SJCRH30 (cell line): ENCODE measurements at regions not wholly inside any gene's neighbourhood (a gene's known extent, or its start where the extent isn't known, plus 50 kb on each side); places are given as distances from the start of the nearest gene placed in this dataset.

Source experiments
- DNase-seq, 2 experiments: peaks; one replicate each; pipeline ENCODE4 v3.0.0-alpha.2; 2015 to 2020
- H3K27ac ChIP-seq: fragments of 250-450 bp; sonication (Bioruptor Pico); 2 replicates; pipeline ENCODE4 v1.5.1; 2020; ENCODE audit warnings: mild to moderate bottlenecking, moderate library complexity
- H3K27me3 ChIP-seq: fragments of 250-450 bp; sonication (Bioruptor Pico); 2 replicates; pipeline ENCODE4 v1.5.1; 2020; ENCODE audit warnings: mild to moderate bottlenecking, moderate library complexity
- H3K36me3 ChIP-seq: fragments of 250-450 bp; sonication (Bioruptor Pico); 2 replicates; pipeline ENCODE4 v1.5.1; 2020; ENCODE audit warnings: mild to moderate bottlenecking, moderate library complexity
- H3K4me1 ChIP-seq: fragments of 250-450 bp; sonication (Bioruptor Pico); 2 replicates; pipeline ENCODE4 v1.5.1; 2020; ENCODE audit warnings: mild to moderate bottlenecking, moderate library complexity
- H3K4me3 ChIP-seq: fragments of 250-450 bp; sonication (Bioruptor Pico); 2 replicates; pipeline ENCODE4 v1.5.1; 2020; ENCODE audit warnings: mild to moderate bottlenecking, moderate library complexity
- H3K9me3 ChIP-seq: fragments of 250-450 bp; sonication (Bioruptor Pico); replicated peaks from 2 replicates; pipeline ENCODE4 v1.5.1; 2020; ENCODE audit warnings: mild to moderate bottlenecking, moderate library complexity

DNA sequence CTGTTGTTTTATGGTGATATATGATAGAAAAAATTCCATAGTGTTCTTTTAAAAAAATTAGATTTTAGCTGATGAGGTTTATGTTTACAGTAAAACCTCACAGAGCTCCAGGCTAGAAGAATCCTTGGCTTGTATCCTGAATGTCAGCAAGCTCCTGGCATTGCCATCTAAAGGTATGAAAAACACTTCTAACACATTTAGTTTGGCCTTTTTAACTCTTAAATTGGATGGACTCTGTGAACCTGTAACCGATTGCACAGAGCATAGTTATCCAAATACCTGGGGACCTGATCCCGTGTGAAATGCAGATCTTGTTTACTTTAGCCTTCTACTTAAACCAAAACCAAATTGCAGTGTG, 241.1 kb upstream of the DCN start:
- Histone ChIP-seq H3K27ac (no peak overlapping the region), H3K36me3 (no peaks in the 10 kb centered on the region), H3K4me3 (no peak overlapping the region), H3K27me3 (no peaks in the 10 kb centered on the region), H3K9me3 (no peaks in the 10 kb centered on the region), H3K4me1 (peaks cover 4% of the 10 kb centered on the region)
- DNase-seq, result no peak

DNA sequence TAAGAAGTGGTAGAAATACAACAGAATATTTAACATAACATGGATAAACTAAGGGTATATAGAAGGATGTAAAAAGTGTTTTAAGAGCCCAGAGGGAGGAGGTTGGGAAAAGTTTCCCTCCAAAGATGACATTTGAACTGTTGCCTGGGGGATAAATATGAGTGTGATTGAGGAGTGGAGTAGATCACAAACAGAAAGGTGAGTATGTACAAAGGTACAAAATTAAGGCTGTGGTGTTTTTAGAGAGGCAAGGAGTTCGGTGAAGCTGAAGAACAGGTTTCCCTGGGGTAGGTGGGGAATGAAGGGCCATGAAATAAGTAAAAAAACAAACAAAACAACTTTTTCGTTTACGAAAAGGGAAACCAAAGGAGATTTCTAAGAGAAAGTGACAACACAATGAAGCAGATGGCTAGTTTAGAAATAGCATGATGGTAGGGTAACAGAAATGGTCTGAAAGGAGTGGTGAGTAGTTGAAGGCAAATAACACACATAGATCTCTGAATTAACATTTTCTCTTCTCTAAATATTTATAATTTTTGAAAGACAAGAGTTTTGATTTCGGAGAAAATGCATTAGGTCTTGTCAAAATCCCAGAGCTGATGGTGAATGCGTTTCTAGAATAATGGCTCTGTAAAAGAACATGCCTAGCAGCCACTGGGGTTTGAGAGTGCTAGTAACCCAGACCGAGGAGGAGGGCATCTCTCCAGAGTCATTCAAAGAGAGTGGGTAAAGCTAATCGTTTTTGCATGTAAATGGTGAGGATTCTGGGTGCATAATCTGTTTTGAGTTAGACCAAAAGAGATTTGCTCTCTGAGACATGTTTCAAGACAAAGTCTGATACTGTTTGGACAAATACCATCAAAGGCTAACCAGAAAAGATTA, 240.4 kb upstream of the DCN start:
- Histone ChIP-seq H3K9me3 (no peaks in the 10 kb centered on the region), H3K4me3 (no peak overlapping the region), H3K36me3 (no peaks in the 10 kb centered on the region), H3K27me3 (no peaks in the 10 kb centered on the region), H3K4me1 (peaks cover 11% of the 10 kb centered on the region), H3K27ac (no peak overlapping the region)
- DNase-seq, result no peak

DNA sequence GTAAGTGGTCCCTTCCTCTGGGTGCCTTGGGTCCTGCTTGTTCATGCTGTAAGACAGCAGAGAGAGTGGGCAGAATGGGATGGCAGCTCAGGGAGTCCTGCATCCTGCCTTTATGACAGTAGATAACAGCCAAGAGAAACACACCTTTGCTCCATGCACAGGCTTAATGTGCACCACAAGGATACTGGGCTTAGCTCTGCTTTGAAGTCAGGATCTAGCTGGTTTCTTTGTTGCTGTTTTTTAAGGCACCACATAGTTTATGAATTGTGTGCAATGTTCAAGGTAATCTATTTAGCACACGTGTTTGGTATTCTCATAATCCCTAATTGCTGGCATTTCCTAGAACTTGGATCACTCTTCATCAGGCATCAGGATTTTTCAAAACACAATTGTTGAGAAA, 239.5 kb upstream of the DCN start:
- Histone ChIP-seq H3K9me3 (no peaks in the 10 kb centered on the region), H3K4me1 (peaks cover 12% of the 10 kb centered on the region), H3K27ac (no peak overlapping the region), H3K4me3 (no peak overlapping the region), H3K36me3 (no peaks in the 10 kb centered on the region), H3K27me3 (no peaks in the 10 kb centered on the region)
- DNase-seq, result no peak

DNA sequence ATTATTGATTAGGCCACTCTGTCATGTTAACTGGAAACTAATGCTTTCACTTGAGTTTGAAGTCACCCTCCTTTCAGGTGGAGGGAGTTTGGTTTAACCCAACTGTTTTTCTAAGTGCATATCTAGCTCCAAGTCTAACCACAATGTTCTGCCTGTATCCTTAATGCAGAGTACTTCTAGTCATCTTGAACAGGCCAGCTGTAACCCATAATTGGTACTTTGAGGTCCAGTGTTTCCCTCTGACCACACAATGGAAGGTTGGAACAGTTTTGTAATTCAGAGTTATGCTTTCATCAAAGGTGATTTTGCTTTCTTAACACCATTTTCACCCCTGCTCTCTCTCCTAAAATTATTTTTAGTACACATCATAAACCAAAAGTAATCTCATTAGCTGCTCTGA, 237.2 kb upstream of the DCN start:
- H3K27ac ChIP-seq, result no peak overlapping the region
- no peak for DNase-seq
- H3K27me3 ChIP-seq, result no peaks in the 10 kb centered on the region
- no peaks in the 10 kb centered on the region for H3K36me3 ChIP-seq
- H3K9me3 ChIP-seq, result no peaks in the 10 kb centered on the region
- peaks cover 12% of the 10 kb centered on the region for H3K4me1 ChIP-seq
- no peak overlapping the region for H3K4me3 ChIP-seq

DNA sequence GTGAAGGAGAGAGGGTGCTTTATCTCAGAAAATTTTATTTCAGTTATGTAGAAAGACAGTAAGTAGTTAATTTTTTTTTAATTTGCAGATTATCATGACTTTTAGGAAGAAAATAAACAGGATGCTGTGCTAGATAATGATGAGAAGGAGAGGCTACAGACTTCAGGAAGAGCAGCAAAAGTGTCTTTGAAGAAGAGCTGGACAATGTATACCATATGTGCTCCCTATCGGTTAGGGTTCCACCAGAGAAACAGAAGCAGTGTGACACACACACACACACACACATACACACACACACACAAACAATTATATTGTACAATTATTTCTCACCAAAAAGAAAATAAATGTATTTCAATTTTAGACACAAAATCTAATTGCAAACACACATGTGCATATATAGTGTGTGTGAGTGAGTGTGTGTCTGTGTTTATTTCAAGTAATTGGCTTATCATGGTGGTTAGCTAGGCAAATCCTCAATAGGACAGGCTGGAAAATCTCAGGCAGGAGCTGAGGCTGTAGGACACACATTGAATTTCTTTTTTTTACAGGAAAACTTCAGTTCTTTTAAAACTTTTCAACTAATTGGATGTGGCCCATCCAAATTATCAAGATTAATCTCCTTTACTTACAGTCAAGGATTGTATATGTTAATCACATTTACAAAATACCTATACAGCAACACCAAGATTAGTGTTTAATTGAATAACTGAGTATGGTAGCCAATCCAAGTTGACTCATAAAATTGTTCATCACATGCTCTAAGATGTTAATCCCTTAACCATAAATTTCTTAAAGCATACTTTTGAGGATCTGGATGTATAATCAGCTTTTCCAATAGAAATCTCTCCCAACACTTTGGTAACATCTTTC, 235.8 kb upstream of the DCN start:
- Histone ChIP-seq H3K4me1 (peaks cover 23% of the 10 kb centered on the region), H3K36me3 (no peaks in the 10 kb centered on the region), H3K9me3 (no peaks in the 10 kb centered on the region), H3K4me3 (no peak overlapping the region), H3K27ac (peak overlapping the region; percentile 47), H3K27me3 (no peaks in the 10 kb centered on the region)
- peak in 1 of 2 experiments; percentile 52 for DNase-seq

DNA sequence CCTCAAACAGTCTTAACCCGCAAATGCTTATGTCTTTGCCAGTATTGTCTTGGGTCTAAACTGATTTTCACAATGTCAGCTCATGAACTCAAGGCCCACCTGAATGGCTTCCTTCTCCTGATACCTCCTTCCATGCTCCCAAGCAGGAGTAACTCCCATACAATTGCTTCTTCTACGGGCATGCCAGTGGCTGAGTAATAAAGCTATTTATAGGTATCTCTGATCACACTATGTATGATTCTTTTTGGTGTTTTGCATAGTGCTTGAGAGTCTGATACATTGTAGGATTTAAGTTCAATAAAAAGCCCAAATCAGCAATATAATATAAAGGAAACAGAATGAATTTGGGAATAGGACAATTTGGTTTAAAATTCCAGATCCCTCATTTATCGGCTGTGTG, 235.0 kb upstream of the DCN start:
- Histone ChIP-seq H3K4me3 (no peak overlapping the region), H3K36me3 (no peaks in the 10 kb centered on the region), H3K27me3 (no peaks in the 10 kb centered on the region), H3K9me3 (no peaks in the 10 kb centered on the region), H3K4me1 (peaks cover 25% of the 10 kb centered on the region), H3K27ac (peak overlapping the region; percentile 47; the same call in 1 of the 2 replicates)
- no peak for DNase-seq

DNA sequence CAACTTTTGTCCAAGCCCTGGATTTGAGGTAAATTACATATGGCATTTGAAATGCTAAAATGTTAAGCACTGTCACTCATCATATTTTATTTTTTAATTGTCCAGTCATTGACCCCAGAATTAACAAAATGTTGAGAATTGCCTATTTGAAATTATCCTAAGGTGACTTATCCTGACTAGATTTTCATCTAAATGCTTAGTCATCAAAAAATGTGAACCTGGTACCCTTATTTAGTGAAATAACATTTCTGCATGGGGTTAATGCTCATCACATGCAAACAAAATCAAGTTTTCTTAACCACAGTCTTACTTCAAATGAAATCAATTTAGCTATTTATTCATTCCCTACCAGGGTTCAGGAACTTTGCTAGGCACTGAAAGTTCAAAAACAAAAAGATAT, 232.0 kb upstream of the DCN start:
- no peaks in the 10 kb centered on the region for H3K9me3 ChIP-seq
- H3K4me3 ChIP-seq, result no peak overlapping the region
- no peak overlapping the region for H3K27ac ChIP-seq
- peaks cover 25% of the 10 kb centered on the region for H3K4me1 ChIP-seq
- no peaks in the 10 kb centered on the region for H3K36me3 ChIP-seq
- no peaks in the 10 kb centered on the region for H3K27me3 ChIP-seq
- no peak for DNase-seq

DNA sequence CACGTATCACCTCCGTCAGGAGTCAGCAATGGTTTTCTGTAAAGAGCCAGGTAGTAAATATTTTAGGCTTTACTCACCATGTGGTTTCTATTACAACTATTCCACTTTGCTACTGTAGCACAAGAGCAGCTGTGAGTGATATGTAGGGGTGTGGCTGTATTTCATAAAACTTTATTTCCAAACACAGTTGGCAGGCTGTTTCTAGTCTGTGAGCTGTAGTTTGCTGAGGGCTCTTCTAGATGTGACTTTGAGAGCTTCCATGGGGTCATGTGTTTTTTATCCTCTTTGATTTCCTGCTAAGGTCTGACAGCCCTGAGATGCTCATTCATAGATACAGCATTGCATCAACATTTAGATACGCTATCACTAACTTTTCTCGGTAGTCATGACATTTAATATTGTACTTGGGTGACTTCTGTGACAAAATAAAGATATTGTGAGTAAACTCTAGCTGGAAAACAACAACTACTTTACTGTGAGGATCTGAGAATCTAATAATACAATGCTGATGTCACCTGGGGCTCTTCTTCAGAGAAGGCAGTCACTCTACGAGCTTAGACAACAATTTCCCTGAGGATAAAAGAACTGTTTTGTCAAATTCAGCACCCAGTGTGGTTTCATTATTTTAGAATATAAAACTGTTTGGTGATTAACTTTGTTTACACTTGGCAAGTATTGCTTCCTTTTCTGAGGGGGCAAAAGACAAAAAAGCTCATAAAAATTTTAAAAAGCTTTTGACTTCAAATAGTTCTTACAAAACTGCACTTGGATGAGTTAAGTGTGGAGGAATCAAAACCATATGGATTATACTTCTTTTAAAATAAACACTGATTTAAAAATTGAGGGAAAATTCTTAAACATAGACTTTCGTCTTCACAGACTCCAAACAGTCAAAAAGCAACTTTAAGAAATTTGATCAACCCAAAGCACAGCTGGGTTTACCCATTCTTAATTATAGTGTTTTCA, 231.2 kb upstream of the DCN start:
- peak; percentile 29 to 49 for DNase-seq
- Histone ChIP-seq H3K4me3 (no peak overlapping the region), H3K36me3 (no peaks in the 10 kb centered on the region), H3K27ac (0 out of 2 replicates have a peak overlapping the region, but pooled peaks have one; percentile 6), H3K27me3 (no peaks in the 10 kb centered on the region), H3K9me3 (no peaks in the 10 kb centered on the region), H3K4me1 (peaks cover 22% of the 10 kb centered on the region)

DNA sequence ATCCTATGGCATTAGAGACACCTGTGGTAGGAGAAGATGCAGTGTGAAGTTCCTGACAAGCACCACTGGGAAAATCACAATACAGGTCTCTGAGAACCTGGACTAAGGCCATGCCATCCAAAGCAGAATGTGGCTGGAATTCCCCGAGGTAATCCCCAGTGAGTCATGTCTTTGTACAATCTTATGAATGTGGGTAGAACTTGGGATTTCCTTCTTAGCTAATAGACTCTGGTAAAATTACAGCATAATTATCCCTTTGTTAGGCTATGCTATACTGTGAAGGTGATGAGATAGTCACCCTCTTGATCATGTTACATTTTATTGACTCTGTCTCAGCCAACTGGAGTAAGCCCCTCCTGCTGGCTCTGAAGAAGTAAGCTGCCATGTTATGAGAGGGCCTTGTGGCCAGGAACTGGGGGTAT, 224.3 kb upstream of the DCN start:
- peak overlapping the region; percentile 20; the same call in 1 of the 2 replicates for H3K27ac ChIP-seq
- H3K9me3 ChIP-seq, result no peaks in the 10 kb centered on the region
- no peaks in the 10 kb centered on the region for H3K36me3 ChIP-seq
- no peak overlapping the region for H3K4me3 ChIP-seq
- H3K4me1 ChIP-seq, result peaks cover 13% of the 10 kb centered on the region
- peak; percentile 66 to 83 for DNase-seq
- H3K27me3 ChIP-seq, result no peaks in the 10 kb centered on the region

DNA sequence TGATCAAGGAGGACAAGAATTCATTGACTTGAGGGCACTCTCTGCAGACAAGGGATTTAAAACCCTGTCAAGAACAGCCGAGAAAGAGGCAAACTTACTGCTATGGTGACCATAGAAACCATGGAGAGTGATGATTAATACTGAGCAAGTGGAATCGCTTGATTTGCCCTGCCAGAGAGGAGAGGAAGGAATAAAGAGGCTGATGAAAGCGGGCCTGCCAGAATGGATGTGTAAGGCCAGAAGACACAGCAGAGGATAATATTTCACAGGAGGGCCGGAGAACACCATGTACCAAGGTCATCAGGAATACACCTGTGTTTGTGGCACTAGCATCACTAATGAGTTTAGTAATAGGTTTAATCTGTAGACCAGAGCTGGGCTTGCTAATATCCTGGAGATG, 221.8 kb upstream of the DCN start:
- H3K9me3 ChIP-seq, result no peaks in the 10 kb centered on the region
- H3K27ac ChIP-seq, result no peak overlapping the region
- no peaks in the 10 kb centered on the region for H3K27me3 ChIP-seq
- no peak for DNase-seq
- H3K4me1 ChIP-seq, result peaks cover 13% of the 10 kb centered on the region
- no peaks in the 10 kb centered on the region for H3K36me3 ChIP-seq
- no peak overlapping the region for H3K4me3 ChIP-seq

DNA sequence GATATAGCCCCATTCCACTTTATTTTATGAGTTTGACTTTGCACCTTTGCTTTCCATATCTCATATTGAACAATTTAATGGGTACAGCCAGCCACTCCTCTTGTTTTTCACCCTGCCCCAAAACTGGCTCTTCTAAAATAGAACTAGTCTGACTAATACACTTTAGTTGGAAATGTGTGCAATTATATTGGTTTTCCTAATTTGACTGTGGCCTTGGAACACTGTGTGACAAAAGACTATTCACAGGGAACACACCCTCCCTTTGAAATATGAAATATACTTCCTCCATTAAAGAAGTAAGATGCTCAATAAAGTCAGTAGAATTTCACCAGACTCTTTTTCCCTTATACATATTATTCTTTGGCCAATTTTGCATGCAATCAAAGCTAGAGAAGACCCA, 218.6 kb upstream of the DCN start:
- H3K36me3 ChIP-seq, result no peaks in the 10 kb centered on the region
- H3K4me3 ChIP-seq, result no peak overlapping the region
- DNase-seq, result no peak
- no peaks in the 10 kb centered on the region for H3K9me3 ChIP-seq
- H3K4me1 ChIP-seq, result no peaks in the 10 kb centered on the region
- no peaks in the 10 kb centered on the region for H3K27me3 ChIP-seq
- no peak overlapping the region for H3K27ac ChIP-seq

DNA sequence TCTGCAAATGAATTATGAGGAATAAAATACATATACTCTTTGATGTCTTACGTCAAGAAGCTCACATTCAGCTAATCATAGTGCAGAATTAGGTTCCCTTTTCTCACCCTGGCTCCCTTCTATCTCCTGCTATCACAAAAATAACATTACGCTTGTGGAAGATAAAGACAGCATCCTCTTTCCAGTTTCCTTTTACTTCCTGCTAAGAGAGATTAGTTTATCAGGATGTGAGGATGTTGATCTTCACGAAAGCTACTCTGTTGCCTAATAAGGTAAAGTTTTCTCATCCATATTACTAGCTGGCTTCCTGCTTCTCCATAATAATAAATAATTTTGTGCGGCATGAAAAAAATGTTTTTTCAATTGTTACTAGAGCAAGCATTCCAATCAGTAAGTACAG, 217.7 kb upstream of the DCN start:
- Histone ChIP-seq H3K4me3 (no peak overlapping the region), H3K9me3 (no peaks in the 10 kb centered on the region), H3K27me3 (no peaks in the 10 kb centered on the region), H3K27ac (no peak overlapping the region), H3K4me1 (no peaks in the 10 kb centered on the region), H3K36me3 (no peaks in the 10 kb centered on the region)
- no peak for DNase-seq

DNA sequence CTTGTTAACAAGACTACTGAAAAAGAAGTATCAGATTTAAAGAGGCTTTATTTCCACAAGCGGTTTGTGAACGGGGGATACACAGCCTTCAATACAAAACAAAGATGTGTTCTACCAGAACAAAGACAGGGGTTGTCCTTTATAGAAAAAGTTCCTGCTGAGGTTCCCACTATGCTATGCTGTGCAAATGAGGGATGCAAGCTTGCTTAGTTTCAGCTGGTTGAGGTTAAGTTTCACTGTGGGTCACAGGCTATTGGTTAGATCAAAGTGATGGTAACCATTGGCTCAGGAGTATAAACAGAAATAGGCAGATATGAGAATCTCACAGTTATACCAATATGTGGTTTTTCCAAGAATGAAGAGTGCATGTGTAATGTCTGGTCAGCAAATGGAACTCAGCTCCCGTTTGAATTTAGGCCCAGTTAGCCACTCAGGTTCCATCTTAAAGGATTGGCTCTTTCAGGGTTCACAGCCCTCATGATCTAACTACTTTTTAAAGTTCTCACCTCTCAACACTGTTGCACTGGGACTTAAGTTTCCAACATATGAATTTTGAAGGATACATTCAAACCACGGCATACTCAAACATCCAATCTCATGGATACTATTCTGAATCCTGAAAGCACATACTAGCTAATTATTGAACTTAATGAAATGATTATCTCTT, 215.4 kb upstream of the DCN start:
- no peak for DNase-seq
- Histone ChIP-seq H3K27ac (no peak overlapping the region), H3K9me3 (no peaks in the 10 kb centered on the region), H3K36me3 (no peaks in the 10 kb centered on the region), H3K4me3 (no peak overlapping the region), H3K4me1 (no peaks in the 10 kb centered on the region), H3K27me3 (no peaks in the 10 kb centered on the region)

DNA sequence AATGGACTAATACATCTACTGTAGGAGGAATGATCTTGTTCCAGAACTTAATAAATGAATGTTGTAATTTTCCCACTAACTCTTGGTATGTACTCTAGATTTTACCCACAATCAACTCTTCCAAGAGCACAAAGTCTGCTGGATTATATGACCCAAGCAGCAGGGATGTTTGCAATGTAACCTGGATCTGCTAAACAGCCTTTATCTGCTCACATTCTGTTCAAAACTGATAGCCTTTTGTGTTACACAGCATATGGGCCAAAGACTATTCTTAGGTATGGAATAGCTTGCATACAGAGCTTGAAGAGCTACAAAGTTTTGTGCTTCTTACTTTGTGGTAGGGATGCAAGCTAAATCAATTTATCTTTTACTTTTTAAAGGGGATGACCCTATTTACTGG, 213.7 kb upstream of the DCN start:
- Histone ChIP-seq H3K36me3 (no peaks in the 10 kb centered on the region), H3K27me3 (no peaks in the 10 kb centered on the region), H3K9me3 (0 out of 2 replicates have a peak, but pooled peaks cover 2% of the 10 kb centered on the region), H3K27ac (no peak overlapping the region), H3K4me1 (no peaks in the 10 kb centered on the region), H3K4me3 (no peak overlapping the region)
- DNase-seq, result no peak
